ENCODE measurements at regions not wholly inside any gene's neighbourhood (a gene's known extent, or its start where the extent isn't known, plus 50 kb on each side); places are given as distances from the start of the nearest gene placed in this dataset.
"Not testable (repeated sequence)": the region's sequence is repeated elsewhere in the genome, so short reads cannot be mapped to it uniquely, and the experiment has no call there.

GRCh38 chr6:80962382-80962781 lies 790.1 kb downstream of the TENT5A start:
- Histone ChIP-seq H3K9me3 (ENCODE audit: control insufficient read depth in 4 of 4, insufficient read depth in 3 of 4, low read length in 3 of 4) (no peaks in the 10 kb centered on the region), H3K27me3 (ENCODE audit: control insufficient read depth in 3 of 3, insufficient read depth in 3 of 3, low read length in 2 of 3) (no peaks in the 10 kb centered on the region), H3K27ac (ENCODE audit: low read depth in 1 of 2, low read length in 1 of 2) (no peak overlapping the region), H3K9ac (ENCODE audit: insufficient read depth in 1 of 2, low read length in 2 of 2) (no peak overlapping the region), H3K4me1 (ENCODE audit: control insufficient read depth in 5 of 5, insufficient read depth in 5 of 5, low read length in 5 of 5) (peaks cover 0 to 8% (median 0%) of the 10 kb centered on the region in 5 donors), H3K36me3 (ENCODE audit: control insufficient read depth in 4 of 4, insufficient read depth in 4 of 4, low read length in 4 of 4) (no peaks in the 10 kb centered on the region), H3K4me3 (no peak overlapping the region)
- ATAC-seq (ENCODE audit: insufficient read depth, low FRiP score) (no peak), DNase-seq (no peak)
- TF ChIP-seq, protein P1, sequence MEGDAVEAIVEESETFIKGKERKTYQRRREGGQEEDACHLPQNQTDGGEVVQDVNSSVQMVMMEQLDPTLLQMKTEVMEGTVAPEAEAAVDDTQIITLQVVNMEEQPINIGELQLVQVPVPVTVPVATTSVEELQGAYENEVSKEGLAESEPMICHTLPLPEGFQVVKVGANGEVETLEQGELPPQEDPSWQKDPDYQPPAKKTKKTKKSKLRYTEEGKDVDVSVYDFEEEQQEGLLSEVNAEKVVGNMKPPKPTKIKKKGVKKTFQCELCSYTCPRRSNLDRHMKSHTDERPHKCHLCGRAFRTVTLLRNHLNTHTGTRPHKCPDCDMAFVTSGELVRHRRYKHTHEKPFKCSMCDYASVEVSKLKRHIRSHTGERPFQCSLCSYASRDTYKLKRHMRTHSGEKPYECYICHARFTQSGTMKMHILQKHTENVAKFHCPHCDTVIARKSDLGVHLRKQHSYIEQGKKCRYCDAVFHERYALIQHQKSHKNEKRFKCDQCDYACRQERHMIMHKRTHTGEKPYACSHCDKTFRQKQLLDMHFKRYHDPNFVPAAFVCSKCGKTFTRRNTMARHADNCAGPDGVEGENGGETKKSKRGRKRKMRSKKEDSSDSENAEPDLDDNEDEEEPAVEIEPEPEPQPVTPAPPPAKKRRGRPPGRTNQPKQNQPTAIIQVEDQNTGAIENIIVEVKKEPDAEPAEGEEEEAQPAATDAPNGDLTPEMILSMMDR (IDR thresholded peaks at IDR 0.05; ENCODE audit: control extremely low read depth, extremely low read depth) = no peak

GRCh38 chr6:80961166-80961565 lies 791.3 kb downstream of the TENT5A start:
- peaks cover 0 to 8% (median 0%) of the 10 kb centered on the region in 5 donors for H3K4me1 ChIP-seq (ENCODE audit: control insufficient read depth in 5 of 5, insufficient read depth in 5 of 5, low read length in 5 of 5)
- H3K27me3 ChIP-seq (ENCODE audit: control insufficient read depth in 3 of 3, insufficient read depth in 3 of 3, low read length in 2 of 3) = no peaks in the 10 kb centered on the region
- no peak overlapping the region for H3K4me3 ChIP-seq
- H3K9me3 ChIP-seq (ENCODE audit: control insufficient read depth in 4 of 4, insufficient read depth in 3 of 4, low read length in 3 of 4) = no peaks in the 10 kb centered on the region
- 85 to 89% methylated on average over 3 of the region's 3 CpGs for WGBS, 2 donors
- ATAC-seq (ENCODE audit: insufficient read depth, low FRiP score) (no peak), DNase-seq (no peak)
- no peak overlapping the region for H3K27ac ChIP-seq (ENCODE audit: low read depth in 1 of 2, low read length in 1 of 2)
- TF ChIP-seq, protein P1 (IDR thresholded peaks at IDR 0.05; ENCODE audit: control extremely low read depth, extremely low read depth) = no peak
- H3K36me3 ChIP-seq (ENCODE audit: control insufficient read depth in 4 of 4, insufficient read depth in 4 of 4, low read length in 4 of 4) = no peaks in the 10 kb centered on the region
- H3K9ac ChIP-seq (ENCODE audit: insufficient read depth in 1 of 2, low read length in 2 of 2) = no peak overlapping the region

DNA sequence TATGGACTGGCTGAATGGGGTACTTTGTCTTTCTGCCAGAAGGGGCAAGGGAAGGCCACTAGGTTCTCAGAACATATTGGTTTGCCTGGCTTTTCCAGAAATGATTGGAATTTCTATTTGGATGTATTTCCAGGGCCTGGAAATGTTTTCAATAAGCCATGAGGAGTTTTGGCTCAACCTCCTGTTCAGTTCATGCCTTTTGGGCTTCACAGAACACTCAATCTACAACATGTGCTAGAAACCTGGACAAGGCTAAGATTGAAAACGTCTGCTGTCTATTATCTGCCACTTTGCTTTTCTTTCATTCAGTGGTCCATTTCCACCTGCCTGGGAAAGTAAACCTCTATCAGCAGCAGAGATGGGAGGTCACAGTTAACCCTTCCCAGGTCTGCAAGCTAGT lies 793.4 kb downstream of the TENT5A start:
- ATAC-seq (ENCODE audit: insufficient read depth, low FRiP score) = no peak
- WGBS, 2 donors = 27 to 55% methylated on average over 1 of the region's 1 CpG

GRCh38 chr6:80956898-80957297 lies 795.6 kb downstream of the TENT5A start:
- Histone ChIP-seq H3K4me1 (ENCODE audit: control insufficient read depth in 5 of 5, insufficient read depth in 5 of 5, low read length in 5 of 5) (no peaks in the 10 kb centered on the region), H3K27me3 (ENCODE audit: control insufficient read depth in 3 of 3, insufficient read depth in 3 of 3, low read length in 2 of 3) (no peaks in the 10 kb centered on the region), H3K27ac (ENCODE audit: low read depth in 1 of 2, low read length in 1 of 2) (no peak overlapping the region), H3K9ac (ENCODE audit: insufficient read depth in 1 of 2, low read length in 2 of 2) (no peak overlapping the region), H3K9me3 (ENCODE audit: control insufficient read depth in 4 of 4, insufficient read depth in 3 of 4, low read length in 3 of 4) (no peaks in the 10 kb centered on the region), H3K4me3 (no peak overlapping the region), H3K36me3 (ENCODE audit: control insufficient read depth in 4 of 4, insufficient read depth in 4 of 4, low read length in 4 of 4) (no peaks in the 10 kb centered on the region)
- no peak for ATAC-seq (ENCODE audit: insufficient read depth, low FRiP score)
- TF ChIP-seq, protein P1 (IDR thresholded peaks at IDR 0.05; ENCODE audit: control extremely low read depth, extremely low read depth) = no peak
- WGBS, 2 donors = 46 to 49% methylated on average over 1 of the region's 1 CpG
- no peak for DNase-seq

More for the DNA sequence above, 793.4 kb downstream of the TENT5A start:
- Histone ChIP-seq H3K4me1 (ENCODE audit: control insufficient read depth in 5 of 5, insufficient read depth in 5 of 5, low read length in 5 of 5) (peaks cover 0 to 8% (median 0%) of the 10 kb centered on the region in 5 donors), H3K36me3 (ENCODE audit: control insufficient read depth in 4 of 4, insufficient read depth in 4 of 4, low read length in 4 of 4) (no peaks in the 10 kb centered on the region), H3K9me3 (ENCODE audit: control insufficient read depth in 4 of 4, insufficient read depth in 3 of 4, low read length in 3 of 4) (no peaks in the 10 kb centered on the region), H3K9ac (ENCODE audit: insufficient read depth in 1 of 2, low read length in 2 of 2) (no peak overlapping the region), H3K27me3 (ENCODE audit: control insufficient read depth in 3 of 3, insufficient read depth in 3 of 3, low read length in 2 of 3) (no peaks in the 10 kb centered on the region), H3K4me3 (no peak overlapping the region), H3K27ac (ENCODE audit: low read depth in 1 of 2, low read length in 1 of 2) (no peak overlapping the region)
- TF ChIP-seq, protein P1 (IDR thresholded peaks at IDR 0.05; ENCODE audit: control extremely low read depth, extremely low read depth) = no peak
- no peak for DNase-seq

DNA sequence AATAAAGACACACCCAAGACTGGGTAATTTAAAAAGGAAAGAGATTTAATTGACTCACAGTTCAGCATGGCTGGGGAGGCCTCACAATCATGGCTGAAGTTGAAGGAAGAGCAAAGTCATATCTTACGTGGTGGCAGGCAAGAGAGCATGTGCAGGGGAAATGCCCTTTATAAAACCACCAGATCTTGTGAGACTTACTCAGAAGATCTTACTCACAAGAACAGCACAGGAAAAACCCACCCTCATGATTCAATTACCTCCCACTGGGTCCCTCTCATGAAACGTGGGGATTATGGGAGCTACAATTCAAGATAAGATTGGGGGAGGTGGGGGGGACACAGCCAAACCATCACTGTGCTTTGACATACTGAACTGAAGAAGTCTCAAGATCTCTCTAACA lies 800.0 kb downstream of the TENT5A start:
- H3K27me3 ChIP-seq (ENCODE audit: control insufficient read depth in 3 of 3, insufficient read depth in 3 of 3, low read length in 2 of 3); ATAC-seq (ENCODE audit: insufficient read depth, low FRiP score); H3K9ac ChIP-seq (ENCODE audit: insufficient read depth in 1 of 2, low read length in 2 of 2); H3K36me3 ChIP-seq (ENCODE audit: control insufficient read depth in 4 of 4, insufficient read depth in 4 of 4, low read length in 4 of 4); DNase-seq; H3K27ac ChIP-seq (ENCODE audit: low read depth in 1 of 2, low read length in 1 of 2); H3K4me1 ChIP-seq (ENCODE audit: control insufficient read depth in 5 of 5, insufficient read depth in 5 of 5, low read length in 5 of 5); H3K9me3 ChIP-seq (ENCODE audit: control insufficient read depth in 4 of 4, insufficient read depth in 3 of 4, low read length in 3 of 4); H3K4me3 ChIP-seq: not testable (repeated sequence)
- 62 to 68% methylated on average over 2 of the region's 2 CpGs for WGBS, 2 donors

All from lung (tissue), 11 donors.